Heart left ventricle (tissue), 16 donors: ENCODE measurements at regions not wholly inside any gene's neighbourhood (a gene's known extent, or its start where the extent isn't known, plus 50 kb on each side); places are given as distances from the start of the nearest gene placed in this dataset.

ENCODE experiments used
- ATAC-seq, 4 donors: fragments of 200-7000 bp; cut with Tn5 transposase; one replicate each; pipeline ENCODE4 v1.9.1; 2020 to 2022; ENCODE audit warnings: moderate library complexity in 4 of 4, mild to moderate bottlenecking in 3 of 4, moderate number of reproducible peaks in 1 of 4
- DNase-seq, 5 donors: peaks; one replicate each; pipeline ENCODE4 v3.0.0-alpha.2; 2020
- H3K27ac ChIP-seq, 12 donors: fragments of 200-600 bp; sonication (generic) in 4 of 12; one replicate each; pipeline versions ENCODE4 v1.5.0 to v1.8.0; 2016 to 2022; ENCODE audit warnings: mild to moderate bottlenecking in 2 of 12
- H3K27me3 ChIP-seq, 9 donors: fragments of 200-600 bp; sonication (generic) in 2 of 9; one replicate each; pipeline versions ENCODE4 v1.5.1 to v1.8.0; 2016 to 2022; ENCODE audit warnings: mild to moderate bottlenecking in 3 of 9
- H3K36me3 ChIP-seq, 9 donors: fragments of 200-600 bp; sonication (generic) in 2 of 9; one replicate each; pipeline versions ENCODE4 v1.5.0 to v1.8.0; 2018 to 2022; ENCODE audit warnings: mild to moderate bottlenecking in 2 of 9
- H3K4me1 ChIP-seq, 12 donors: fragments of 200-600 bp; sonication (generic) in 4 of 12; one replicate each; pipeline versions ENCODE4 v1.5.0 to v1.8.0; 2016 to 2022; ENCODE audit warnings: mild to moderate bottlenecking in 3 of 12
- H3K4me3 ChIP-seq, 12 donors: fragments of 200-600 bp; sonication (generic) in 4 of 12; one replicate each; pipeline versions ENCODE4 v1.5.0 to v1.8.0; 2017 to 2022; ENCODE audit warnings: mild to moderate bottlenecking in 9 of 12, moderate library complexity in 4 of 12
- H3K9me3 ChIP-seq, 12 donors: fragments of 200-600 bp; sonication (generic) in 4 of 12; one replicate each; pipeline versions ENCODE4 v1.5.0 to v1.8.0; 2016 to 2022; ENCODE audit warnings: mild to moderate bottlenecking in 1 of 12
- POLR2A ChIP-seq, 2 donors: fragments of 450-650 bp; IDR thresholded peaks; one replicate each; pipeline ENCODE4 v1.6.1; 2017; ENCODE audit warnings: antibody characterized with exemption in 2 of 2, mild to moderate bottlenecking in 2 of 2, moderate library complexity in 2 of 2
- WGBS, 4 donors: extraction: QIAGEN DNeasy Blood & Tissue Kit in 2 of 4; methylation state at CpG; one replicate each; pipeline versions ENCODE4 v1.1.5 to v1.1.7; 2013 to 2018; 5-methylcytosine and 5-hydroxymethylcytosine counted together
- intact Hi-C, 10 donors: fragments of 100-400 bp; cut with DNase I; formaldehyde crosslinking; loops; one replicate each; pipeline versions ENCODE4 v1.11.1 to v1.14.2; 2022
- TF ChIP-seq, protein P1 (sequence below), 12 donors: fragments of 200-600 bp; sonication (generic) in 4 of 12; IDR thresholded peaks; one replicate each; pipeline versions ENCODE4 v1.5.0 to v1.8.0; 2018 to 2022; ENCODE audit warnings: antibody characterized with exemption in 12 of 12, mild to moderate bottlenecking in 5 of 12
- donor health status: ischemic (EF 13 %, LVEDD 7.1; RV severe dilation, severe dysfunction).
- donor health status: healthy with polysubstance abuse.
- donor health status: DM: no; HTN: yes; CAD: no.
- donor health status: DM: no; HTN: no; CAD: no.
- donor health status: ischemic (EF 25% LVEDD 6.9; RV normal size, moderate dysfunction).
- donor health status: ischemic (EF 25% LVEDD 5.7; RV mildly dilated, moderate dysfunction).
- donor health status: healthy.
- donor health status: DM: yes; HTN: yes; CAD: no.
- donor health status: ischemic (EF 35%, LVEDD 5.7; RV mildly dilated, moderate dysfunction).
- donor health status: nonischemic (EF 11% LVEDD 7.7; RV severe dilation, severe dysfunction).
- donor health status: DM: yes; HTN: yes; CAD: no.
- donor health status: PGD.
- donor health status: ischemic (EF 29% LVEDD 5.4; RV normal size, mild dysfunction).
- donor health status: nonischemic (EF 23%, LVEDD 6.1; RV moderate dilation, normal function).

DNA sequence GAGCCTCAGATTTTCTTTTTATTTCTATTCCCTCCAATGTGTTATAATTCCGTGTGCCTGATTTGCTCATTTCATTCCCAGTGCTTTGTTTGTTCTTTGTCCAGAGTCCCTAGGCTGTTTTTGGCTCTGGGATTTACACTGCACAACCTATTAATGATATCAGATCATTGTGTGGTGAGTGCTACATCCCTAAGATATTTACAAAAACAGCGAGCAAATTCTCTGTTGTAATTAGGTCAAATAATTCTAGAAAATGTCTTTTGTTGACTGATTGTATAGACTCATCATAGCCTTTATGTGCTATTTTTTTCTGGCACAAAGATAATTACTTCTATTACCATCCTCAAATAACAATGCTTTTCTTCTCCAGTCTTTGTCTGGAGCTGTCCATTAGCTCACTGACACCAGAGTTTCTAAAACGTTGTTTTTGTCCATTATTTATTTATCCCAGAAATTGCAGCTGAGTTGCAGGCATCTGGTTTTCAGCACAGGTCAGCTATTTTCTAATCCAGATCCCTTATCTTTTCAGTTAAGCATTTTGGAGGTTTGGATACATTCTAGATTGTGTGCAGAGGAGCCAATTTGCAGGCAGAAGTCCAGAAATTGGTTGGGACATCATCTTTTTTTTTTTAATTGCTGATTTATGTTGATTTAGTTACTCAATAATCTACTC, 379.9 kb upstream of the DMAC1 start:
- WGBS, 4 donors = 39 to 63% (median 58%) methylated on average over 3 of the region's 3 CpGs
- Histone ChIP-seq H3K36me3 (no peaks in the 10 kb centered on the region), H3K4me1 (no peaks in the 10 kb centered on the region), H3K27ac (no peak overlapping the region), H3K9me3 (no peaks in the 10 kb centered on the region), H3K27me3 (no peaks in the 10 kb centered on the region), H3K4me3 (no peak overlapping the region)
- intact Hi-C loops = no loop called here
- DNase-seq (no peak), ATAC-seq (no peak)
- TF ChIP-seq, protein P1, sequence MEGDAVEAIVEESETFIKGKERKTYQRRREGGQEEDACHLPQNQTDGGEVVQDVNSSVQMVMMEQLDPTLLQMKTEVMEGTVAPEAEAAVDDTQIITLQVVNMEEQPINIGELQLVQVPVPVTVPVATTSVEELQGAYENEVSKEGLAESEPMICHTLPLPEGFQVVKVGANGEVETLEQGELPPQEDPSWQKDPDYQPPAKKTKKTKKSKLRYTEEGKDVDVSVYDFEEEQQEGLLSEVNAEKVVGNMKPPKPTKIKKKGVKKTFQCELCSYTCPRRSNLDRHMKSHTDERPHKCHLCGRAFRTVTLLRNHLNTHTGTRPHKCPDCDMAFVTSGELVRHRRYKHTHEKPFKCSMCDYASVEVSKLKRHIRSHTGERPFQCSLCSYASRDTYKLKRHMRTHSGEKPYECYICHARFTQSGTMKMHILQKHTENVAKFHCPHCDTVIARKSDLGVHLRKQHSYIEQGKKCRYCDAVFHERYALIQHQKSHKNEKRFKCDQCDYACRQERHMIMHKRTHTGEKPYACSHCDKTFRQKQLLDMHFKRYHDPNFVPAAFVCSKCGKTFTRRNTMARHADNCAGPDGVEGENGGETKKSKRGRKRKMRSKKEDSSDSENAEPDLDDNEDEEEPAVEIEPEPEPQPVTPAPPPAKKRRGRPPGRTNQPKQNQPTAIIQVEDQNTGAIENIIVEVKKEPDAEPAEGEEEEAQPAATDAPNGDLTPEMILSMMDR (IDR thresholded peaks at IDR 0.05) = no peak
- TF ChIP-seq POLR2A (IDR thresholded peaks at IDR 0.05) = no peak

- intact Hi-C loops = no loop called here
These were observed 372.4 kb upstream of the DMAC1 start for GRCh38 chr9:8172000-8172399.

GRCh38 chr9:8168916-8169438, 369.4 kb upstream of the DMAC1 start:
- Histone ChIP-seq H3K36me3 (no peaks in the 10 kb centered on the region), H3K27ac (no peak overlapping the region), H3K9me3 (peaks cover 0 to 2% (median 0%) of the 10 kb centered on the region in 12 donors), H3K4me3 (no peak overlapping the region), H3K27me3 (no peaks in the 10 kb centered on the region), H3K4me1 (no peaks in the 10 kb centered on the region)
- no peak for TF ChIP-seq POLR2A (IDR thresholded peaks at IDR 0.05)
- TF ChIP-seq, protein P1 (IDR thresholded peaks at IDR 0.05) = no peak
- intact Hi-C loops = no loop called here
- DNase-seq (no peak), ATAC-seq (peak in 2 of 4 donors; percentile 15 to 62)
- WGBS, 4 donors = 15 to 32% (median 23%) methylated on average over 2 of the region's 2 CpGs

More at GRCh38 chr9:8172000-8172399, 372.4 kb upstream of the DMAC1 start:
- H3K27ac ChIP-seq = no peak overlapping the region
- no peak overlapping the region for H3K4me3 ChIP-seq
- DNase-seq (no peak), ATAC-seq (no peak)
- no peaks in the 10 kb centered on the region for H3K4me1 ChIP-seq
- WGBS, 4 donors = 84 to 87% (median 85%) methylated on average over 2 of the region's 2 CpGs
- no peaks in the 10 kb centered on the region for H3K9me3 ChIP-seq
- TF ChIP-seq POLR2A (IDR thresholded peaks at IDR 0.05) = no peak
- TF ChIP-seq, protein P1 (IDR thresholded peaks at IDR 0.05) = no peak
- H3K36me3 ChIP-seq = no peaks in the 10 kb centered on the region
- H3K27me3 ChIP-seq = no peaks in the 10 kb centered on the region

- DNase-seq = no peak
- 35 to 44% (median 41%) methylated on average over 1 of the region's 1 CpG for WGBS, 4 donors
These were observed 361.2 kb upstream of the DMAC1 start for GRCh38 chr9:8160787-8161186.

More at GRCh38 chr9:8160787-8161186, 361.2 kb upstream of the DMAC1 start:
- Histone ChIP-seq H3K4me1 (no peaks in the 10 kb centered on the region), H3K36me3 (no peaks in the 10 kb centered on the region), H3K27ac (no peak overlapping the region), H3K9me3 (peaks cover 0 to 4% (median 0%) of the 10 kb centered on the region in 12 donors), H3K27me3 (no peaks in the 10 kb centered on the region), H3K4me3 (no peak overlapping the region)
- no peak for TF ChIP-seq POLR2A (IDR thresholded peaks at IDR 0.05)
- TF ChIP-seq, protein P1 (IDR thresholded peaks at IDR 0.05) = no peak
- no peak for ATAC-seq
- intact Hi-C loops = no loop called here
